B cell (primary cell): ENCODE measurements at regions not wholly inside any gene's neighbourhood (a gene's known extent, or its start where the extent isn't known, plus 50 kb on each side); places are given as distances from the start of the nearest gene placed in this dataset.

Source experiments
- ATAC-seq: fragments of 200-7000 bp; cut with Tn5 transposase; one replicate; pipeline ENCODE4 v1.10.0; 2021; ENCODE audit warnings: low read depth, mild to moderate bottlenecking, moderate number of reproducible peaks, moderate library complexity
- CTCF ChIA-PET: fragments of 350-600 bp; sonication (Branson Sonifier 250); formaldehyde crosslinking; loops from one replicate; lab custom pipeline; 2021; ENCODE audit warnings: antibody characterized with exemption, inconsistent platforms; lab: Charles Lee
- POLR2A ChIA-PET: fragments of 350-600 bp; sonication (Branson Sonifier 250); formaldehyde crosslinking; loops from one replicate; lab custom pipeline; 2021; ENCODE audit warnings: antibody characterized with exemption; lab: Charles Lee
- DNase-seq: peaks from one replicate; pipeline ENCODE4 v3.0.0; 2013
- H2AFZ ChIP-seq: 2 replicates; pipeline ENCODE4 v1.6.1; 2012; ENCODE audit warnings: mild to moderate bottlenecking, low read depth, low read length; ENCODE audit not compliant: insufficient read depth, poor library complexity, severe bottlenecking
- H3K27ac ChIP-seq, 2 donors: 1 replicate in 1 of 2; 2 replicates in 1 of 2; pipeline ENCODE4 v1.5.1; 2012 to 2013; ENCODE audit warnings: low read length in 2 of 2, mild to moderate bottlenecking in 2 of 2, moderate library complexity in 1 of 2
- H3K27me3 ChIP-seq, 4 experiments: fragments of 200-600 bp in 1 of 4; sonication (generic) in 1 of 4; replicated peaks in 1 of 4; 1 replicate in 2 of 4; 2 replicates in 2 of 4; pipeline versions ENCODE4 v1.6.1 to v1.7.0; 2013 to 2016; ENCODE audit warnings: low read length in 3 of 4, mild to moderate bottlenecking in 2 of 4, mixed read lengths in 1 of 4, moderate library complexity in 1 of 4; ENCODE audit not compliant: insufficient read depth in 4 of 4, control insufficient read depth in 3 of 4; ENCODE audit errors: control extremely low read depth in 1 of 4
- H3K36me3 ChIP-seq, 2 experiments: replicated peaks in 1 of 2; 1 replicate in 1 of 2; 2 replicates in 1 of 2; pipeline versions ENCODE4 v1.6.1 to v1.7.1; 2013; ENCODE audit warnings: low read length in 1 of 2; ENCODE audit not compliant: insufficient read depth in 2 of 2, control insufficient read depth in 1 of 2; ENCODE audit errors: control extremely low read depth in 1 of 2, extremely low read depth in 1 of 2
- H3K4me1 ChIP-seq, 2 donors: fragments of 200-600 bp in 1 of 2; sonication (generic) in 1 of 2; 1 replicate in 1 of 2; 2 replicates in 1 of 2; pipeline versions ENCODE4 v1.5.1 to v1.6.1; 2013 to 2017; ENCODE audit warnings: low read length in 2 of 2; ENCODE audit not compliant: control insufficient read depth in 2 of 2, insufficient read depth in 2 of 2
- H3K4me2 ChIP-seq: replicated peaks from 2 replicates; pipeline ENCODE3; 2012; ENCODE audit warnings: mild to moderate bottlenecking, low read depth, low read length; ENCODE audit not compliant: poor library complexity, severe bottlenecking
- H3K4me3 ChIP-seq, 5 experiments: fragments of 200-600 bp in 1 of 5; sonication (generic) in 1 of 5; 1 replicate in 3 of 5; 2 replicates in 2 of 5; pipeline versions ENCODE4 v1.5.1 to v1.7.0; 2011 to 2016; ENCODE audit warnings: low read length in 4 of 5, mild to moderate bottlenecking in 4 of 5, low read depth in 2 of 5, control low read depth in 1 of 5, moderate library complexity in 1 of 5; ENCODE audit not compliant: insufficient read depth in 1 of 5; ENCODE audit errors: control extremely low read depth in 1 of 5, extremely low read depth in 1 of 5
- H3K79me2 ChIP-seq: fragments of 200-600 bp; sonication (generic); one replicate; pipeline ENCODE4 v1.6.0; 2016; ENCODE audit warnings: low read length; ENCODE audit not compliant: control insufficient read depth, insufficient read depth
- H3K9ac ChIP-seq: fragments of 200-600 bp; sonication (generic); 2 replicates; pipeline ENCODE4 v1.6.1; 2017; ENCODE audit warnings: mild to moderate bottlenecking, low read length, moderate library complexity
- H3K9me3 ChIP-seq, 3 donors: one replicate each; pipeline versions ENCODE4 v1.6.1 to v1.7.1; 2013; ENCODE audit warnings: low read length in 2 of 3; ENCODE audit not compliant: control insufficient read depth in 2 of 3, insufficient read depth in 1 of 3; ENCODE audit errors: control extremely low read depth in 1 of 3
- H4K20me1 ChIP-seq: 2 replicates; pipeline ENCODE4 v1.6.0; 2012; ENCODE audit warnings: mild to moderate bottlenecking, low read length; ENCODE audit not compliant: insufficient read depth, control insufficient read depth, poor library complexity, severe bottlenecking
- H3K27ac Mint-ChIP-seq: one replicate; pipeline ENCODE4 v1.8.0; 2021; ENCODE audit warnings: mixed read lengths
- H3K27me3 Mint-ChIP-seq: one replicate; pipeline ENCODE4 v1.8.0; 2021; ENCODE audit warnings: mixed read lengths
- H3K4me1 Mint-ChIP-seq: one replicate; pipeline ENCODE4 v1.8.0; 2021; ENCODE audit warnings: mixed read lengths
- H3K4me3 Mint-ChIP-seq: one replicate; pipeline ENCODE4 v1.8.0; 2021; ENCODE audit warnings: mixed read lengths
- H3K9me3 Mint-ChIP-seq: one replicate; pipeline ENCODE4 v1.8.0; 2022; ENCODE audit warnings: mixed read lengths; ENCODE audit not compliant: insufficient read depth
- CTCF ChIP-seq: fragments of 200-600 bp; IDR thresholded peaks from one replicate; pipeline ENCODE4 v1.8.0; 2022; ENCODE audit warnings: antibody characterized with exemption, mild to moderate bottlenecking
- EZH2 ChIP-seq: IDR thresholded peaks from 2 replicates; pipeline ENCODE4 v1.6.1; 2012; ENCODE audit warnings: borderline replicate concordance, low read depth, mild to moderate bottlenecking, moderate library complexity, low read length; ENCODE audit not compliant: insufficient read depth, poor library complexity, severe bottlenecking
- WGBS: methylation state at CpG from one replicate; pipeline ENCODE4 v1.1.5; 2013; ENCODE audit warnings: missing lambda C conversion rate; ENCODE audit not compliant: insufficient coverage; 5-methylcytosine and 5-hydroxymethylcytosine counted together
- intact Hi-C: fragments of 100-400 bp; cut with micrococcal nuclease; formaldehyde crosslinking; loops from one replicate; pipeline ENCODE4 v1.10.0; 2022

DNA sequence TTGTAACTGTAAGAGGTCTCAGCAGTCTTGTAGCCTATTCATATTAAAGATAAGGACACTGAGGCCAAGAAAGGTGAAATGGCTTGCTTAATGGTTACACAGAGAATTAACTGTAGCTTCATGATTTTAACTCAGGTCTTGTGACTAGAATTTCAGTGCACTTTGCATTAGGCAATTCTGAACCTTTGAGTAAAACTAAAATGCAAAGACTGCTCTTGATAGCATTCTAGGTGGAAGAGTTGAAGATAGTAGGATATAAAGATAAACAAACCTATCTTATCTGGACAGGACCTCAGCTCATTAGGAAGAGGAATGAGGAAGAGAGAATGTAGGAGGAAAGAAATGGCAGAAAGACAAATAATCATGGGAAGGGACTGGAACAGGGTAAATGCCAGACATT is 68.6 kb upstream of the RGL1 start:
- Histone ChIP-seq H3K4me3 (no peak overlapping the region), H2AFZ (no peak overlapping the region), H3K9me3 (no peaks in the 10 kb centered on the region), H4K20me1 (no peaks in the 10 kb centered on the region), H3K9ac (no peak overlapping the region), H3K4me1 (no peaks in the 10 kb centered on the region), H3K79me2 (no peaks in the 10 kb centered on the region), H3K36me3 (no peaks in the 10 kb centered on the region), H3K27me3 (peaks cover 0 to 2% (median 0%) of the 10 kb centered on the region in 4 experiments), H3K27ac (no peak overlapping the region), H3K4me2 (no peak overlapping the region)
- H3K9me3 Mint-ChIP-seq: no peaks in the 10 kb centered on the region
- H3K27ac Mint-ChIP-seq: no peak overlapping the region
- DNase-seq (no peak), ATAC-seq (no peak)
- TF ChIP-seq EZH2 (no peak), CTCF (no peak)
- no peak overlapping the region for H3K4me3 Mint-ChIP-seq
- CTCF ChIA-PET: no interaction called here
- POLR2A ChIA-PET: no interaction called here
- peaks cover 28% of the 10 kb centered on the region for H3K27me3 Mint-ChIP-seq
- H3K4me1 Mint-ChIP-seq: no peaks in the 10 kb centered on the region
- intact Hi-C loops: no loop called here

DNA sequence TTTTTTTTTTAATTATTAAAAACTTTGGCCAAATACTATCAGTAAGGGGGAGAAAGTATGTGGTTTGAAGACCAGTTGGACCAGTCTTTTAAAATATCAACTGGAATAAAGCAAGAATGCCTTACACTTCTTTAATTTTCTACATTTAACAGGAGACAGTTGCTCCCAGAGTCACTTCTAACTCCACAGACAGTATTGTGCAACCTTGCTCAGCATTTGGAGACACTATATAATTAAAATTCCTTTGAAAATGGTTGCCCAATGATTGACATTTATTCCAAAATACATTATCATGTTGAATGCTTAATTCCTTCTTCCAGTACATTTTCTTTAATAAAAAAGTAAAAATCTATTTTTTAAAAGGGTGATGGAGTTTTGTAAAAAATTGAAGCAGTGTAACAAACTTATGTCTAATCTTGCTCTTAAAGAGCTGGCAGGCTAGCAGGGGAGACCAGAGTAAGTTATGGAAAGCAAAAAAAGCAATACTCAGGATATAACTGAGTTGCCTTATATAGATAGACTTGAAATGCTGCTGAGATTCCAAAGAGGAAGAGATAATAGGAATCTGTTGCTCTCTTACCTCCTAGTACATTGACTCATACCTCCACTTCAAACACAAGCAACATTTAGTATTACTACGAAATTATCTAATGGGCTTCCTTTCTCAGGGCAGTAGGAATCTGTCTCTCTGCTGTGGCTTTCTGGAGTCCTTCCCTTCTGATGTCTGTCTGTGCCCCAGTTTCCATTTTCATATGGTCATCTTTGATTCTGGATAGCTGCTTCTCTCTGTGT is 69.7 kb upstream of the RGL1 start:
- ChIA-PET CTCF (interaction anchor here (1.0 kb wide), 1 partner anchor 80 kb away, joined by 3 read pairs; no protein-coding TSS in a partner anchor), POLR2A (no interaction called here)
- ATAC-seq: no peak
- H2AFZ ChIP-seq: no peak overlapping the region
- DNase-seq: no peak
- no peak for TF ChIP-seq CTCF
- no peak for TF ChIP-seq EZH2
- H3K27ac ChIP-seq: no peak overlapping the region
- no peak overlapping the region for H3K9ac ChIP-seq
- H3K4me1 ChIP-seq: no peaks in the 10 kb centered on the region
- no peak overlapping the region for H3K4me2 ChIP-seq
- H3K4me1 Mint-ChIP-seq: no peaks in the 10 kb centered on the region
- no peak overlapping the region for H3K27ac Mint-ChIP-seq
- peaks cover 0 to 2% (median 0%) of the 10 kb centered on the region in 4 experiments for H3K27me3 ChIP-seq
- no peak overlapping the region for H3K4me3 Mint-ChIP-seq
- H3K9me3 ChIP-seq: no peaks in the 10 kb centered on the region
- intact Hi-C loops: no loop called here
- no peaks in the 10 kb centered on the region for H4K20me1 ChIP-seq
- H3K4me3 ChIP-seq: no peak overlapping the region
- no peaks in the 10 kb centered on the region for H3K9me3 Mint-ChIP-seq
- no peaks in the 10 kb centered on the region for H3K79me2 ChIP-seq
- WGBS: no CpG with 5 or more reads among the region's 1 CpG
- H3K27me3 Mint-ChIP-seq: peaks cover 28% of the 10 kb centered on the region
- H3K36me3 ChIP-seq: no peaks in the 10 kb centered on the region
